NCI-H82 treated with DMSO at 0.1 percent for 48 hours (cell line): ENCODE measurements at regions not wholly inside any gene's neighbourhood (a gene's known extent, or its start where the extent isn't known, plus 50 kb on each side); places are given as distances from the start of the nearest gene placed in this dataset.
"Not testable (repeated sequence)": the region's sequence is repeated elsewhere in the genome, so short reads cannot be mapped to it uniquely, and the experiment has no call there.

ENCODE experiments used
- DNase-seq: peaks from one replicate; lab custom pipeline; 2025; ENCODE audit not compliant: unreplicated experiment; lab: John Stamatoyannopoulos, UW

DNA sequence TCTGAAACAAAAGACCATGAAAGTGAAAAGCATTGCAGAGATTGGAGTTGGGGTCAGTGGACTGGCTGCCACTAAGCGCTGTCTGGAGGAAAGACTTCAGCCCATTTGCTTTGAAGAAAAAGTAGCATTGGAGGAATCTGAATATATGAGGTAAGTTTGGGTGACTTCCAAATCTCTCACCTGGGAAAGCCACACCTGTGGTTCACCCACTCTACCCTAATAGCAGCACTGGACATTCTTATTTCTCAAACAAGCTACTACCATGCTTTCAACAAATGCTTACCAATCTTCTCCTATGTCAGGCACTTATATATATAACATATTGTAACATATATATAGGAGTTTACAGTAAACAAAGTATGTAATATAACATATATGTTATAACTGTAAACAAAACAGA is 76.0 kb upstream of the POGK start:
- no peak for DNase-seq

DNA sequence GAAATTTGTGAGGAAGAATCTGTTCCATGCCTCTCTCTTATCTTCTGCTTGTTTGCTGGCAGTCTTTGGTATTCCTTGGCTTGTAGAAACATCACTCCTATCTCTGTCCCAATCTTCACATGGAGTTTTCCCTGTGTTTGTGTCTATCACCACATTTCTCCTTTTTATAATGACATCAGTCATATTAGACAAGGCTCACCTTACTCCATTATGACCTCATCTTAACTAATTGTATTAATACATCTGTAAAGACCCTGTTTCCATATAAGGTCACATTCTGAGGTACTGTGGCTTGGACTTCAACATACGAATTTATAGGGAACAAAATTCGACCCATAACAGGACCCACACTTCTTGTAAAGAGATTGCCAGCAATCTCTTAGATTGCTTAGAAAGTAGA is 72.3 kb upstream of the POGK start:
- no peak for DNase-seq

DNA sequence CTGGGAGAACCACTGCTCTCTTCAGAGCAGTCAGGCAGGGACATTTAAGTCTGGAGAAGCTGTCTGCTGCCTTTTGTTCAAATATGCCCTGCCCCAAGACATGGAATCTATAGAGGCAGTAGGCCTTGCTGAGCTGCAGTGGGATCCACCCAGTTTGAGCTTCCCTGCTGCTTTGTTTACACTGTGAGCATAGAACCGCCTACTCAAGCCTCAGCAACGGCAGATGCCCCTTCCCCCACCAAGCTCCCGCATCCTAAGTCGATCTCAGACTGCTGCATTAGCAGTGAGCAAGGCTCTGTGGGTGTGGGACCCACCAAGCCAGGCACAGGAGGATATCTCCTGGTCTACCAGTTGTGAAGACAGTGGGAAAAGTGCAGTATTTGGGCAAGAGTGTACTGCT is 54.6 kb upstream of the POGK start:
- not testable (repeated sequence) for DNase-seq

DNA sequence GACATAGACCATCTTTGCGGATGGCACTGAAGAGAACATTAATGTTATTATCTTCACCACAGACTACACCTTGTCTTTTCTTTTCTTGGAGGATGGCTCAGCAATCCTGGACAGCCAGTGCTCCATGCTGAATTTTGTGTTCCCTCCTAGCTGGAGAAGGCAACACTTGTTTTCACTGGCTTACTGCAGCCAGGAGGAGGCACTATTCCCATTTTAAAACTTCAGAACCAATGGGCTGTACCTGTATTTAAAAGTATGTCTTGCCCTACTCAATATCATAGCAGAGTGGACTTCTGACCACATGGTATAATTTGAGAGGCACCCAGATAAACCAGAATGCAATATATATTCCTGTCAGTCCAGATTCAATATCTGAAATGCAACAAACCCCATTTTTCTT is 53.3 kb upstream of the POGK start:
- DNase-seq: no peak

DNA sequence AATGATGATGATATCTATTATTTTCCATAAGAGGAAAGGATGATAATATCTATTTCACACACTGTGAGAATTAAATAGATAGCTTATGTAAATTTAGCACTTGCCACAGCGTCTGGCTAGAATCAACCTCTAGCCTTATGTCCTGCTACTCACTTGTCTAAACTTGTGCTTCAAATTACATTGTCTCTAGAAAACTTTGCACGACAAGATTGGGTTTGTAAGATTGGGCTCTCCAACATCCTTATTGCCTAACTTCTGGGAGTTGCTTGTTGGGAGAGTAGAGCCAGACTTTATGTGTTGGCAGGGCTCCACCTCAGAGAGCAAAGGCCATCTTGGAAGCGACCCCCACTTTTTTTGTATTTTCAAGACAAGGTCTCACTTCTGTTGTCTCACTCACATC is 50.0 kb upstream of the POGK start:
- DNase-seq: no peak
